ENCODE measurements at regions not wholly inside any gene's neighbourhood (a gene's known extent, or its start where the extent isn't known, plus 50 kb on each side); places are given as distances from the start of the nearest gene placed in this dataset.

GRCh38 chr7:35380739-35381224 lies 126.9 kb upstream of the TBX20 start:
- no peak for TF ChIP-seq CTCF (IDR thresholded peaks at IDR 0.05; ENCODE audit: extremely low read depth in 1 of 2, insufficient read depth in 1 of 2, low read depth in 1 of 2, low read length in 2 of 2)
- TF ChIP-seq POLR2A (IDR thresholded peaks at IDR 0.05; ENCODE audit: low read depth, low read length) = no peak
- TF ChIP-seq POLR2AphosphoS5 (IDR thresholded peaks at IDR 0.05; ENCODE audit: insufficient read depth, low read depth, low read length) = no peak
- no peak for TF ChIP-seq MYC (IDR thresholded peaks at IDR 0.05; ENCODE audit: low read depth, low read length)
- TF ChIP-seq EZH2 (IDR thresholded peaks at IDR 0.05; ENCODE audit: borderline replicate concordance, low read depth, low read length, severe bottlenecking) = no peak
- TF ChIP-seq JUN (IDR thresholded peaks at IDR 0.05; ENCODE audit: borderline replicate concordance, insufficient read depth, insufficient read length, low read depth) = no peak
- no peak for TF ChIP-seq MAX (IDR thresholded peaks at IDR 0.05; ENCODE audit: insufficient read depth, insufficient read length)
- TF ChIP-seq FOS (IDR thresholded peaks at IDR 0.05; ENCODE audit: borderline replicate concordance, insufficient read depth, low read length) = no peak
- no peak for TF ChIP-seq GATA2 (IDR thresholded peaks at IDR 0.05; ENCODE audit: insufficient read depth, insufficient read length, low read depth, low read length)
